T-helper 2 cell (primary cell): ENCODE measurements at regions not wholly inside any gene's neighbourhood (a gene's known extent, or its start where the extent isn't known, plus 50 kb on each side); places are given as distances from the start of the nearest gene placed in this dataset.

Experiments
- DNase-seq, 5 experiments: peaks; one replicate each; pipeline versions ENCODE4 v3.0.0 to v3.0.0-alpha.2; 2012 to 2022

- DNase-seq = no peak
These were observed 200.2 kb downstream of the KATNAL1 start for GRCh38 chr13:30107121-30107520.

GRCh38 chr13:30105381-30105780 lies 202.0 kb downstream of the KATNAL1 start:
- DNase-seq = no peak

- no peak for DNase-seq
These were observed 204.1 kb downstream of the KATNAL1 start for GRCh38 chr13:30103161-30103840.

- no peak for DNase-seq
These were observed 207.1 kb downstream of the KATNAL1 start for GRCh38 chr13:30100226-30100625.

- DNase-seq = no peak
These were observed 209.7 kb downstream of the KATNAL1 start for GRCh38 chr13:30097701-30098100.

GRCh38 chr13:30097089-30097488 lies 210.3 kb downstream of the KATNAL1 start:
- DNase-seq = no peak

GRCh38 chr13:30094015-30094414 lies 213.3 kb downstream of the KATNAL1 start:
- DNase-seq = no peak

- DNase-seq = no peak
These were observed 214.1 kb downstream of the KATNAL1 start for GRCh38 chr13:30093236-30093635.

- no peak for DNase-seq
These were observed 215.7 kb downstream of the KATNAL1 start for GRCh38 chr13:30091691-30092090.

- DNase-seq = no peak
These were observed 216.3 kb downstream of the KATNAL1 start for GRCh38 chr13:30091035-30091434.

- DNase-seq = no peak
These were observed 219.0 kb downstream of the KATNAL1 start for GRCh38 chr13:30088312-30088855.

- DNase-seq = no peak
These were observed 222.3 kb downstream of the KATNAL1 start for GRCh38 chr13:30085087-30085486.

- DNase-seq = no peak
These were observed 225.0 kb downstream of the KATNAL1 start for GRCh38 chr13:30082391-30082790.

GRCh38 chr13:30081331-30081730 lies 226.0 kb downstream of the KATNAL1 start:
- no peak for DNase-seq

- no peak for DNase-seq
These were observed 227.8 kb downstream of the KATNAL1 start for GRCh38 chr13:30079501-30079900.

- DNase-seq = no peak
These were observed 227.6 kb upstream of the UBL3 start for GRCh38 chr13:30078059-30078458.

- DNase-seq = no peak
These were observed 226.9 kb upstream of the UBL3 start for GRCh38 chr13:30077240-30077735.

- DNase-seq = no peak
These were observed 224.7 kb upstream of the UBL3 start for GRCh38 chr13:30074955-30075614.

- DNase-seq = no peak
These were observed 224.0 kb upstream of the UBL3 start for GRCh38 chr13:30074431-30074830.

- DNase-seq = no peak
These were observed 222.4 kb upstream of the UBL3 start for GRCh38 chr13:30072818-30073186.

GRCh38 chr13:30071969-30072817 lies 221.8 kb upstream of the UBL3 start:
- no peak for DNase-seq

GRCh38 chr13:30065181-30065580 lies 214.8 kb upstream of the UBL3 start:
- no peak for DNase-seq

- DNase-seq = no peak
These were observed 213.5 kb upstream of the UBL3 start for GRCh38 chr13:30063892-30064291.
